SK-N-MC (cell line): ENCODE measurements at regions not wholly inside any gene's neighbourhood (a gene's known extent, or its start where the extent isn't known, plus 50 kb on each side); places are given as distances from the start of the nearest gene placed in this dataset.

ENCODE experiments used
- EZH2 ChIP-seq: fragments of 200-600 bp; sonication (generic); IDR thresholded peaks from one replicate; pipeline ENCODE4 v1.6.1; 2017; ENCODE audit warnings: antibody characterized with exemption
- POLR2AphosphoS5 ChIP-seq: IDR thresholded peaks from 2 replicates; pipeline ENCODE4 v1.6.1; 2012; ENCODE audit warnings: mild to moderate bottlenecking, low read depth, low read length, borderline replicate concordance

GRCh38 chr4:112901962-112902411, 147.5 kb upstream of the ANK2 start:
- TF ChIP-seq POLR2AphosphoS5 (no peak), EZH2 (no peak)
